Mucosa of descending colon (tissue), 3 donors: ENCODE measurements at regions not wholly inside any gene's neighbourhood (a gene's known extent, or its start where the extent isn't known, plus 50 kb on each side); places are given as distances from the start of the nearest gene placed in this dataset.

Source experiments
- ATAC-seq: fragments of 200-7000 bp; cut with Tn5 transposase; one replicate; pipeline ENCODE4 v1.9.1; 2020; ENCODE audit warnings: mild to moderate bottlenecking, moderate library complexity
- DNase-seq, 3 donors: peaks; one replicate each; pipeline ENCODE4 v3.0.0-alpha.2; 2020
- H3K36me3 ChIP-seq: fragments of 200-600 bp; one replicate; pipeline ENCODE4 v1.8.0; 2021; ENCODE audit warnings: low read depth, mild to moderate bottlenecking
- H3K4me1 ChIP-seq: fragments of 200-600 bp; one replicate; pipeline ENCODE4 v1.8.0; 2021; ENCODE audit warnings: low read depth, mild to moderate bottlenecking
- H3K4me3 ChIP-seq: fragments of 200-600 bp; one replicate; pipeline ENCODE4 v1.8.0; 2021; ENCODE audit warnings: mild to moderate bottlenecking
- H3K9me3 ChIP-seq: fragments of 200-600 bp; one replicate; pipeline ENCODE4 v1.8.0; 2021; ENCODE audit warnings: mild to moderate bottlenecking
- CTCF ChIP-seq: fragments of 200-600 bp; IDR thresholded peaks from one replicate; pipeline ENCODE4 v1.8.0; 2022; ENCODE audit warnings: antibody characterized with exemption, mild to moderate bottlenecking
- intact Hi-C, 2 donors: fragments of 100-400 bp; cut with DNase I in 1 of 2; cut with micrococcal nuclease in 1 of 2; formaldehyde crosslinking; loops; one replicate each; pipeline versions ENCODE4 v1.11.0 to v1.11.1; 2022; cut with DNase I, micrococcal nuclease
- donor health status: DM: no; HTN: no; CAD: no; lungs with moderate emphysema.
- donor health status: DM: no; HTN: no; CAD: no.
- donor health status: DM: no; HTN: yes; CAD: no.

DNA sequence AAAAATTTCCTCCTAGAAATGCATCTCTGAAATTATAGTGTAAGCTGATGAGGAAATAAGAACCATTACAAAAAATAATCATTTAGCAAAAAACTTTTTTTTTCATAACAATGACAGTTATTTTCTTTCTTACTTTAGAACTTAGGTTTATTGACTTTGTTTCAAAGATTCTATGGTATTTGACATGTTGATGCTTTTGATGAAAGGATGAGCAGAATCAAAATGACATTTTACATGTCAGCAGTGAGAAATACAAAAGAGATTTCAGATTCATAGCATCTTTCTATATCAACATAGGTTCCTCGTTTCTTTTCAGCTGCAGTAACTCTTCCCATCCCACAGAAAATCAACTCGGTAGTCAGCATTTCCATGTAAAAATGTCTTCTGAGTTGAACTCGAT lies 1226.6 kb upstream of the C9orf72 start:
- intact Hi-C loops = no loop called here
- no peak for TF ChIP-seq CTCF
- H3K4me1 ChIP-seq = no peaks in the 10 kb centered on the region
- DNase-seq (no peak), ATAC-seq (no peak)
- no peaks in the 10 kb centered on the region for H3K9me3 ChIP-seq
- H3K36me3 ChIP-seq = no peaks in the 10 kb centered on the region
- H3K4me3 ChIP-seq = no peak overlapping the region

GRCh38 chr9:28801144-28801799 lies 1228.0 kb upstream of the C9orf72 start:
- intact Hi-C loops = no loop called here
- no peaks in the 10 kb centered on the region for H3K4me1 ChIP-seq
- no peak overlapping the region for H3K4me3 ChIP-seq
- H3K9me3 ChIP-seq = no peaks in the 10 kb centered on the region
- H3K36me3 ChIP-seq = no peaks in the 10 kb centered on the region
- no peak for ATAC-seq
- TF ChIP-seq CTCF = no peak
- DNase-seq = no peak

DNA sequence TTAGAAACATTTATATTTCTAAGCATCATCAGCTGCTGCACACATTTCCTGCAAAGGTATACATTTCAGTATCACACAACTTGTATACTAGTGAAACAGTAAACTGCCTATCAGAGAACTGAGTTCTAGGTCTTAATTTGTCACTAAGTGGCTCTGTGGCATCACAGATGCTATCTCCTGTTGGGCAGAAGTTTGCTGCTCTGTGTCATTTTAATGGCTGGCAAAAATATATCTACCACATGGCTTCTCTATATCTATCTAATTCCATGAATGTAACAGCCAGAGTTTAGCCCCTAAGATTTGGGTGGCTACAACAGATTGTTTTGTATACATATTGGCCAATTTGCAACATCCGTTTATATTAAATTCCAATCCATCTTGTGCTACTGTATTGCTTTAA lies 1231.9 kb upstream of the C9orf72 start:
- DNase-seq (no peak), ATAC-seq (no peak)
- Histone ChIP-seq H3K4me1 (no peaks in the 10 kb centered on the region), H3K4me3 (no peak overlapping the region), H3K36me3 (no peaks in the 10 kb centered on the region), H3K9me3 (no peaks in the 10 kb centered on the region)
- no peak for TF ChIP-seq CTCF
- intact Hi-C loops = no loop called here

- TF ChIP-seq CTCF = no peak
- no peak for ATAC-seq
- DNase-seq = no peak
Observed at GRCh38 chr9:28808042-28808441, 1234.8 kb upstream of the C9orf72 start.

DNA sequence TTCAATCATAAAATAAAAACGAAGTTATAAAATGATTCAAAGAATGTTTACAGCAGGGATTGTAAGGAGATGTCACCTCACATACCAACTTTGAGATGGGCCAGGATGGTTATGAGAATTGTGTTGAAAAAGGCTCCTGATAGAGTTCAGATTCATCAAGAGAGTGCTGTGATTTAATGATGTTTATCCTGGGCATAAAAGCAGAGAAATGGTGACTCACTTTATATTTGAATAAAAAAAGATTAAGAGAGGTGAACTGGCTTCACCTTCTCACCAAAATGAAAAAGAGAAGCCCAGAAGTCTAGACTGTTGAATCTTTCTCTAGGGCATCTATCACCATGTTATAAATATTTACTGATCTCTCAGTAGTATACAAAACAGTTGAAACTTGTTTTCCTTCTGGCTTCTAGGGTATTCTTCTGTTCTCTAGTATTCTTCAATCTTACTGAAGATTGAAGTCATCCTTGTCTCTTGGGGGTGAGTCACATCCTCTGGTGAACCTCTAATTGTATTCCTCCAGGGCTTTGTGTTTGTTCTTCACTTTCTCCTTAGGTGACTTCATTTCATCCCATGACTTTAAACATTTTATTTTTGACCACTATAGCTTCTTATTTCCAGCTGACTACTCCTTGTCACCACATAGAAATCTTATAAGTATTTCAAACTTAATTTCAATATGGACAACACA lies 1237.3 kb upstream of the C9orf72 start:
- no peak for DNase-seq
- intact Hi-C loops = no loop called here
- no peak overlapping the region for H3K4me3 ChIP-seq
- no peaks in the 10 kb centered on the region for H3K4me1 ChIP-seq
- TF ChIP-seq CTCF = no peak
- no peaks in the 10 kb centered on the region for H3K9me3 ChIP-seq
- H3K36me3 ChIP-seq = no peaks in the 10 kb centered on the region
- no peak for ATAC-seq

More at GRCh38 chr9:28808042-28808441, 1234.8 kb upstream of the C9orf72 start:
- H3K36me3 ChIP-seq = no peaks in the 10 kb centered on the region
- no peaks in the 10 kb centered on the region for H3K4me1 ChIP-seq
- no peak overlapping the region for H3K4me3 ChIP-seq
- H3K9me3 ChIP-seq = no peaks in the 10 kb centered on the region
- intact Hi-C loops = no loop called here
